ENCODE measurements at regions not wholly inside any gene's neighbourhood (a gene's known extent, or its start where the extent isn't known, plus 50 kb on each side); places are given as distances from the start of the nearest gene placed in this dataset.

DNA sequence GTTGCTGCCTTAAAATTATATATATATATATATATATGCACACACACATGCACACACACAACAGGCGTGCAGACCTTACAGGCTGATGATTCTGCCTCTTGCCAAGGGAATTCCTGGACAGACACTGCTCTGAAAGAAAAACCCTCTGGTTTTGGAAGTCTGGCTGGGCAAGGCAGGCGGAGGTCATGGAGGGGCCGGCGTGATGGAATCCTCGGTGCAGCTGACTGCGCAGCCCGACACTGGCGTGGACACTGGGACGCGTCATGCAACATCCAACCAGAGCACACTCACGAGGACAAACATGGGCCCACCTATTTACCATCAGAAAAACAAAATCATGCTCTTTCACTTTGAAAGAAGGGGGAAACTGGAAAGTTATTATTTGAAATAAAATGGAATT lies 235.3 kb downstream of the ZNF516 start:
- H4K20me1 ChIP-seq (ENCODE audit: insufficient read depth, low read length), result no peaks in the 10 kb centered on the region
- intact Hi-C loops (cut with micrococcal nuclease), result no loop called here
- no peaks in the 10 kb centered on the region for H3K36me3 ChIP-seq (replicated peaks in 1 of 2; ENCODE audit: control insufficient read depth in 1 of 2, insufficient read depth in 2 of 2, low read length in 2 of 2)
- H3K4me3 ChIP-seq (replicated peaks in 1 of 3; ENCODE audit: low read depth in 2 of 3, low read length in 3 of 3), result no peak overlapping the region
- 95% methylated on average over 5 of the region's 11 CpGs for WGBS (ENCODE audit: insufficient coverage)
- TF ChIP-seq, protein P1, sequence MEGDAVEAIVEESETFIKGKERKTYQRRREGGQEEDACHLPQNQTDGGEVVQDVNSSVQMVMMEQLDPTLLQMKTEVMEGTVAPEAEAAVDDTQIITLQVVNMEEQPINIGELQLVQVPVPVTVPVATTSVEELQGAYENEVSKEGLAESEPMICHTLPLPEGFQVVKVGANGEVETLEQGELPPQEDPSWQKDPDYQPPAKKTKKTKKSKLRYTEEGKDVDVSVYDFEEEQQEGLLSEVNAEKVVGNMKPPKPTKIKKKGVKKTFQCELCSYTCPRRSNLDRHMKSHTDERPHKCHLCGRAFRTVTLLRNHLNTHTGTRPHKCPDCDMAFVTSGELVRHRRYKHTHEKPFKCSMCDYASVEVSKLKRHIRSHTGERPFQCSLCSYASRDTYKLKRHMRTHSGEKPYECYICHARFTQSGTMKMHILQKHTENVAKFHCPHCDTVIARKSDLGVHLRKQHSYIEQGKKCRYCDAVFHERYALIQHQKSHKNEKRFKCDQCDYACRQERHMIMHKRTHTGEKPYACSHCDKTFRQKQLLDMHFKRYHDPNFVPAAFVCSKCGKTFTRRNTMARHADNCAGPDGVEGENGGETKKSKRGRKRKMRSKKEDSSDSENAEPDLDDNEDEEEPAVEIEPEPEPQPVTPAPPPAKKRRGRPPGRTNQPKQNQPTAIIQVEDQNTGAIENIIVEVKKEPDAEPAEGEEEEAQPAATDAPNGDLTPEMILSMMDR (IDR thresholded peaks at IDR 0.05), result no peak
- Mint-ChIP-seq H3K27me3 (ENCODE audit: low read depth in 3 of 3) (peaks cover 2 to 10% (median 5%) of the 10 kb centered on the region in 3 donors), H3K4me3 (no peak overlapping the region), H3K36me3 (no peaks in the 10 kb centered on the region), H3K9me3 (no peaks in the 10 kb centered on the region), H3K4me1 (peaks cover 7% of the 10 kb centered on the region), H3K27ac (no peak overlapping the region)
- no peak overlapping the region for H3K4me2 ChIP-seq (replicated peaks; ENCODE audit: extremely low read depth, low read length, poor library complexity, severe bottlenecking)
- peaks cover 0 to 3% of the 10 kb centered on the region in 2 donors for H3K27me3 ChIP-seq (ENCODE audit: control insufficient read depth in 2 of 2, insufficient read depth in 2 of 2, low read length in 2 of 2)
- no peaks in the 10 kb centered on the region for H3K9me3 ChIP-seq (replicated peaks in 1 of 2; ENCODE audit: control insufficient read depth in 1 of 2, insufficient read depth in 1 of 2, low read length in 2 of 2)
- no peak overlapping the region for H2AFZ ChIP-seq (ENCODE audit: insufficient read depth, low read depth, low read length, poor library complexity, severe bottlenecking)
- H3K9ac ChIP-seq (ENCODE audit: insufficient read depth, low read length, poor library complexity, severe bottlenecking), result no peak overlapping the region
- H3K4me1 ChIP-seq (ENCODE audit: control insufficient read depth in 1 of 2, insufficient read depth in 2 of 2, low read length in 2 of 2), result peaks cover 6% of the 10 kb centered on the region in 2 donors
- no peak overlapping the region for H3K27ac ChIP-seq (ENCODE audit: low read depth in 1 of 2, low read length in 2 of 2)
- H3K79me2 ChIP-seq (ENCODE audit: insufficient read depth, low read length), result no peaks in the 10 kb centered on the region
- no peak for DNase-seq

DNA sequence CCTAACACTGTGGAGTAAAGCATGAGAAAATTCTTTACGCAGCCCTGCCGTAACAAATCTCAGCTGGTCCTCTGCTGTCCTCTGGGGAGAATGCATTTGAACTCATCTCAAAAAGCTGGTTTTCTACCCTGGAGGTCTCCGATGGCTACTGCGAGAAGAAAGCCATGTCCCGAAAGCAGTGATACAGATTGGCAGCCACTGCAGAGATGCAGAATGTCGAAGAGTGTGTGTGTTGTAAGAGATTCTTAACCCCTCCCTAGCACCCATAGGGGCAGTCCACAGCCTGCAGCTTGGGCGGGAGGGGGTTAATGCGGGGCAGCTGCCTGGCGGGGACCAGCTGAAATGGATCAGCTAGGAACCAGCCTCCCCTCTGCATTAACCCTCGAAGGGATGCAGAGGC lies 235.9 kb downstream of the ZNF516 start:
- Histone ChIP-seq H4K20me1 (ENCODE audit: insufficient read depth, low read length) (no peaks in the 10 kb centered on the region), H3K9ac (ENCODE audit: insufficient read depth, low read length, poor library complexity, severe bottlenecking) (no peak overlapping the region), H3K79me2 (ENCODE audit: insufficient read depth, low read length) (no peaks in the 10 kb centered on the region), H3K36me3 (replicated peaks in 1 of 2; ENCODE audit: control insufficient read depth in 1 of 2, insufficient read depth in 2 of 2, low read length in 2 of 2) (no peaks in the 10 kb centered on the region), H2AFZ (ENCODE audit: insufficient read depth, low read depth, low read length, poor library complexity, severe bottlenecking) (no peak overlapping the region), H3K4me2 (replicated peaks; ENCODE audit: extremely low read depth, low read length, poor library complexity, severe bottlenecking) (no peak overlapping the region), H3K27ac (ENCODE audit: low read depth in 1 of 2, low read length in 2 of 2) (no peak overlapping the region), H3K4me1 (ENCODE audit: control insufficient read depth in 1 of 2, insufficient read depth in 2 of 2, low read length in 2 of 2) (peaks cover under 1% of the 10 kb centered on the region in 2 donors), H3K9me3 (replicated peaks in 1 of 2; ENCODE audit: control insufficient read depth in 1 of 2, insufficient read depth in 1 of 2, low read length in 2 of 2) (no peaks in the 10 kb centered on the region), H3K4me3 (replicated peaks in 1 of 3; ENCODE audit: low read depth in 2 of 3, low read length in 3 of 3) (no peak overlapping the region), H3K27me3 (ENCODE audit: control insufficient read depth in 2 of 2, insufficient read depth in 2 of 2, low read length in 2 of 2) (peaks cover 0 to 3% of the 10 kb centered on the region in 2 donors)
- no peak for DNase-seq
- intact Hi-C loops (cut with micrococcal nuclease), result no loop called here
- Mint-ChIP-seq H3K27me3 (ENCODE audit: low read depth in 3 of 3) (peaks cover 2 to 8% (median 5%) of the 10 kb centered on the region in 3 donors), H3K4me3 (no peak overlapping the region), H3K36me3 (no peaks in the 10 kb centered on the region), H3K27ac (no peak overlapping the region), H3K9me3 (no peaks in the 10 kb centered on the region), H3K4me1 (peaks cover 1% of the 10 kb centered on the region)
- 91% methylated on average over 5 of the region's 10 CpGs for WGBS (ENCODE audit: insufficient coverage)
- TF ChIP-seq, protein P1 (IDR thresholded peaks at IDR 0.05), result no peak
